ENCODE measurements at regions not wholly inside any gene's neighbourhood (a gene's known extent, or its start where the extent isn't known, plus 50 kb on each side); places are given as distances from the start of the nearest gene placed in this dataset.
A peak's percentile ranks its signal among the peaks of the same experiment; 100 is the strongest.

- no peak for DNase-seq (ENCODE audit: low read depth)
- no peak for TF ChIP-seq CTCF (IDR thresholded peaks at IDR 0.05; ENCODE audit: control insufficient read depth, insufficient read depth, low read depth, low read length, missing control alignments)
- no peak overlapping the region for H3K4me3 ChIP-seq (ENCODE audit: control insufficient read depth, low read depth, low read length)
These were observed 465.9 kb upstream of the BTBD3 start for GRCh38 chr20:11451793-11452291.

- no peak overlapping the region for H3K4me3 ChIP-seq (ENCODE audit: control insufficient read depth, low read depth, low read length)
- no peak for DNase-seq (ENCODE audit: low read depth)
- TF ChIP-seq CTCF (IDR thresholded peaks at IDR 0.05; ENCODE audit: control insufficient read depth, insufficient read depth, low read depth, low read length, missing control alignments): no peak
These were observed 465.4 kb upstream of the BTBD3 start for GRCh38 chr20:11452326-11452725.

GRCh38 chr20:11453430-11453829 lies 464.3 kb upstream of the BTBD3 start:
- DNase-seq (ENCODE audit: low read depth): no peak
- TF ChIP-seq CTCF (IDR thresholded peaks at IDR 0.05; ENCODE audit: control insufficient read depth, insufficient read depth, low read depth, low read length, missing control alignments): no peak
- no peak overlapping the region for H3K4me3 ChIP-seq (ENCODE audit: control insufficient read depth, low read depth, low read length)

- no peak overlapping the region for H3K4me3 ChIP-seq (ENCODE audit: control insufficient read depth, low read depth, low read length)
- peak; percentile 55 for DNase-seq (ENCODE audit: low read depth)
- no peak for TF ChIP-seq CTCF (IDR thresholded peaks at IDR 0.05; ENCODE audit: control insufficient read depth, insufficient read depth, low read depth, low read length, missing control alignments)
These were observed 462.5 kb upstream of the BTBD3 start for GRCh38 chr20:11454966-11455799.

- H3K4me3 ChIP-seq (ENCODE audit: control insufficient read depth, low read depth, low read length): no peak overlapping the region
- TF ChIP-seq CTCF (IDR thresholded peaks at IDR 0.05; ENCODE audit: control insufficient read depth, insufficient read depth, low read depth, low read length, missing control alignments): no peak
- DNase-seq (ENCODE audit: low read depth): peak; percentile 27
These were observed 460.2 kb upstream of the BTBD3 start for GRCh38 chr20:11457488-11457887.

- no peak for TF ChIP-seq CTCF (IDR thresholded peaks at IDR 0.05; ENCODE audit: control insufficient read depth, insufficient read depth, low read depth, low read length, missing control alignments)
- peak; percentile 64 for DNase-seq (ENCODE audit: low read depth)
- H3K4me3 ChIP-seq (ENCODE audit: control insufficient read depth, low read depth, low read length): no peak overlapping the region
These were observed 458.4 kb upstream of the BTBD3 start for GRCh38 chr20:11459090-11459890.

All from AG09309 (cell line).